Keratinocyte (primary cell): ENCODE measurements at regions not wholly inside any gene's neighbourhood (a gene's known extent, or its start where the extent isn't known, plus 50 kb on each side); places are given as distances from the start of the nearest gene placed in this dataset.

Experiments used
- CTCF ChIP-seq, 3 experiments: IDR thresholded peaks in 1 of 3; conservative IDR thresholded peaks in 1 of 3; optimal IDR thresholded peaks in 1 of 3; 2 replicates in 2 of 3; 3 replicates in 1 of 3; pipeline versions ENCODE3 to v1.5.1; 2011; ENCODE audit warnings: low read length in 3 of 3, mild to moderate bottlenecking in 3 of 3, moderate library complexity in 2 of 3, control low read depth in 1 of 3, inconsistent platforms in 1 of 3; ENCODE audit not compliant: insufficient read depth in 2 of 3; ENCODE audit errors: extremely low read depth in 1 of 3
- EZH2 ChIP-seq: IDR thresholded peaks from one replicate; pipeline ENCODE4 v1.6.1; 2012; ENCODE audit warnings: inconsistent platforms, mild to moderate bottlenecking, low read length, moderate library complexity

DNA sequence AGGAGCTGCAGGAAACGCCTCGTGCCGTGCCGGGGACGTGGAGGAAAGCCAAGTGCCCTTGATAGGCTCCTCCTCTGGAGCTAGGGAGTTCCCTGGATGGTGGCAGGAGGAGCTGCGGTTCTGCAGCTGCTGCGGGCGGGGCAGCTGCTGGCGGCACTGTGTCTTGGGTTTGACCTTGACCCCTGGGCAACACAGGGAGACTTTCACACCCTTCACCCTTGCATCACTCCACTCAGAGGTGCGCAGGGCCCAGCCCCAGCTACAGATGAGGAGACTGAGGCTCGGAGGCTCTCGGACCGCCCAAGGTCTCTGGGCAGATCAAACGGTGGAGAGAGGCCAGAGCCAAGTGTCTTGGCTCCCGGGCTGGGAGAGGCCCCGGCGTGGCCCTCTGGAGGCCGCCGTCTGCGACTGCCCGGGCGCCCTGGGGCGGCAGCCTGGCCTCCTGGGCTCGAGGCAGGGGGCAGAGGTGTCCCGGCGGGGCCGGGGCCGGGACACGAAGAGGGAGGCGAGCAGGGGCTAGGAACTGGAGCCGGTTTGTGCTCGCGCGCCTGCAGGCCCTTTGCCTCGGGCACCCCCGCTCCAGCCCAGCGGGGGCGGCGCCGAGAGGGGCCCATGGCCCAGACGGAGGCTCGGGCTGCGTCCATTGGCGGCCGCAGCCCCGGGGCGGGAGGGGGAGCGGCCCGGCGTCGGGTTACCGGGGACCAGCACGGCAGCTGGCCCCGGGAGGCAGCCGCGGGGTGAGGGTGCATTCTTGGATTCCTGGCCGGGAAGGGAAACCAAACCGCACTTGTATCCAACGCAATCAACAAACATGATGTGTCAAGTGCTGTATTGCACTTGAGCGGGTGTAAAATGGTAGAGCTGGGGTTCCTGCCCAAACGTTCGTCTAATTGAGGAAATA, 129.6 kb upstream of the SLC1A4 start:
- no peak for TF ChIP-seq CTCF (optimal IDR thresholded peaks at IDR 0.05 in 1 of 3, IDR thresholded peaks at IDR 0.05 in 1 of 3, conservative IDR thresholded peaks at IDR 0.05 in 1 of 3; ENCODE audit: extremely low read depth in 1 of 3, insufficient read depth in 2 of 3, low read length in 3 of 3)
- no peak for TF ChIP-seq EZH2
